Uterus (tissue), 2 donors: ENCODE measurements at regions not wholly inside any gene's neighbourhood (a gene's known extent, or its start where the extent isn't known, plus 50 kb on each side); places are given as distances from the start of the nearest gene placed in this dataset.

ENCODE experiments used
- CTCF ChIP-seq, 4 experiments: fragments of 200-600 bp in 2 of 4; fragments of 450-650 bp in 2 of 4; sonication (generic) in 2 of 4; IDR thresholded peaks; one replicate each; pipeline ENCODE4 v1.5.1; 2016 to 2019; ENCODE audit warnings: antibody characterized with exemption in 4 of 4, mild to moderate bottlenecking in 2 of 4, moderate library complexity in 1 of 4
- POLR2A ChIP-seq, 2 donors: fragments of 450-650 bp; IDR thresholded peaks; one replicate each; pipeline ENCODE4 v1.6.1; 2016; ENCODE audit warnings: antibody characterized with exemption in 2 of 2, mild to moderate bottlenecking in 1 of 2, moderate library complexity in 1 of 2

GRCh38 chr2:176895158-176895557, 317.4 kb upstream of the HNRNPA3 start:
- TF ChIP-seq CTCF (IDR thresholded peaks at IDR 0.05), result no peak
- no peak for TF ChIP-seq POLR2A (IDR thresholded peaks at IDR 0.05)
